ENCODE measurements at regions not wholly inside any gene's neighbourhood (a gene's known extent, or its start where the extent isn't known, plus 50 kb on each side); places are given as distances from the start of the nearest gene placed in this dataset.

- no peak for DNase-seq (ENCODE audit: low spot score)
These were observed 646.1 kb upstream of the SEMA6A start for GRCh38 chr5:117220730-117221129.

DNA sequence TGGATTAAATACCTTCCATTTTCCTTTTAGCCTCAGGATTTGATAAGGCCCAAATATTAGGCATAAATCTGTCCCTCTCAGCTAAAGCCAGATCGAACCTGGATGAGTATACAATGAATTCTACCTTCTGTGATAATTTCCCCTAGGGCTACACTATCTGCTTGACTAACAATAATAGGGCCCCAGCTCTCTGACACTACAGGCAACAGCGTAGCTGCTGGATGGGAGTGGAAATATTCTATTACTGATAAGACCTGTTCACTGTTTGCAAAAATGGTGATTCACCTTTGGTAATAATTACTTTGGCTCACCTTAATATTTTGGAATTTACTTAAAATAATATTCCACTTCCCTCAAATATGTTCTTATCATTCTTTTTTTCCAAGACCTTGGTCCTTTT, 644.2 kb upstream of the SEMA6A start:
- no peak for DNase-seq (ENCODE audit: low spot score)

GRCh38 chr5:117212866-117213265, 638.2 kb upstream of the SEMA6A start:
- no peak for DNase-seq (ENCODE audit: low spot score)

DNA sequence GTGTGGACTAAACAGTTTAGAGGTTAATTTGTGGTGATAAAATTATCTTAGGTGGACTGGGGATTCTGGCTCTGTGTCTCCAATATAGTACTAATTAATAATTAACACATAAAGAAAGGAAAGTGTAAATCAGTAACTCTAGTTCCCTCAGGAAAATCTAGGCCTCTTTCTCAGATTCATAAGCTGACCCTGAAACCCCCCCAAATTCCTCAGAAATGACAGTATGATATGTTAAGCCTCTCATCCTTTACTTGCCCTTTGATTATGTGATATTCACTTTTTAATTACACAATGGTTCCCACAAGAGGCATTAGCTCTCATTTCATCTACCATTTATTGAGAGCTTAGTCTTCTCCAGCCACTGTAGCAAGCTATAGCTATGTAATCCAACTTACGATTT, 636.2 kb upstream of the SEMA6A start:
- no peak for DNase-seq (ENCODE audit: low spot score)

DNA sequence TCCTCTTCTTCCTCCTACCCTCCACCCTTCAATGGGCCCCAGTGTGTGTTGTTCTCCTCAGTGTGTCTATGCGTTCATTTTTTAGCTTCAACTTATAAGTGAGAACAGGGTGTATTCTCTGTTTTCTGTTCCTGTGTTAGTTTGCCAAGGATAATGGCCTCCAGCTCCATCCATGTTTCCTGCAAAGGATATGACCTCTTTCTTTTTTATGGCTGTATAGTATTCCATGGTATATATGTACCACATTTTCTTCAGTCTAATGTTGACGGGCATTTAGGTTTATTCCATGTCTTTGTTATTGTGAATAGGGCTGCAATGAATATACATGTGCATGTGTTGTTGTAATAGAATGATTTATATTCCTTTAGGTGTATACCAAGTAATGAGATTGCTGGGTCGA, 634.9 kb upstream of the SEMA6A start:
- DNase-seq (ENCODE audit: low spot score), result no peak

DNA sequence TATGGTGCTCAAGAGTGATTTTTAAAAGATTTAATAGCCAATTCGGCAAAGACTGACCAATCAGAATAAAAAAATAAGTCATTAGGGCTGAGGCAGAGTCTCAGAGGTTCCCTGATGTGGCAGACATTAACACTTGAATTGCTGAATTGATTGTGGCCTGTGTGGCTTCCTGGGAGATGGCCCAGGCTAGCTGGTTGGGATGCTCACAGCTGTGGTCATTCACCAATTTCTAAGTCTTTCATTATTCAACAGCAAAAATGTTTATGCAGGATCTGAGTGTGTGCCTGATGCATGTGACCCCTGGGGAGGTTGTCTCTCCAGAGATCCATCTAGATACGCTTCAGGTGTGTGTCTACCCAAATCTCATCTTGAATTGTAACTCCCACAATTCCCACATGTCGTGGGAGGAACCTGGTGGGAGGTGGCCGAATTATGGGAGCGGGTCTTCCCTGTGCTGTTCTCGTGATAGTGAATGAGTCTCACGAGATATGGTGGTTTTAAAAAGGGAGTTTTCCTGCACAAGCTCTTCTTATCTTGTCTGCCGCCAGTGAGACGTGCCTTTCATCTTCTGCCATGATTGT, 632.6 kb upstream of the SEMA6A start:
- no peak for DNase-seq (ENCODE audit: low spot score)

GRCh38 chr5:117205894-117206293, 631.3 kb upstream of the SEMA6A start:
- no peak for DNase-seq (ENCODE audit: low spot score)

- DNase-seq (ENCODE audit: low spot score), result peak; percentile 95
These were observed 630.6 kb upstream of the SEMA6A start for GRCh38 chr5:117204926-117205869.

DNA sequence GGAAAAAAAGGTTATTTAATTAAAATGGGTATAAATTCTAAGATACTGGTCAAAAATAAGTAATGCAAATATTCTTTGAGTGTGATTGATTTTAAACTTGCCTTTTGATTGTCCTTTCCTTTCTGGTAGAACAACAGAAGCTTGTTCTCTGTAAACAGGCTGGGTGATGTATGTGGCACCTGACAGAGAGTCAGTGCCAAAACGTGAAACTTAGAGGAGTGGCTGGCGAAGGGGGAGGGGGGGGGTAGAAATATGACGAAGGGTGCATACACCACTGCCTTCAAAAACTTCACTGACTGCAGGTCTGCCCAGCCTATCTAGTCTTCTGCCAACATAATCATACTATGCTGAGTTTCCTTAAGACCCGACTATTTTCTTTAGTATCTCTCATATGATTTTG, 629.8 kb upstream of the SEMA6A start:
- DNase-seq (ENCODE audit: low spot score), result peak; percentile 7

- DNase-seq (ENCODE audit: low spot score), result no peak
These were observed 629.0 kb upstream of the SEMA6A start for GRCh38 chr5:117203584-117203983.

DNA sequence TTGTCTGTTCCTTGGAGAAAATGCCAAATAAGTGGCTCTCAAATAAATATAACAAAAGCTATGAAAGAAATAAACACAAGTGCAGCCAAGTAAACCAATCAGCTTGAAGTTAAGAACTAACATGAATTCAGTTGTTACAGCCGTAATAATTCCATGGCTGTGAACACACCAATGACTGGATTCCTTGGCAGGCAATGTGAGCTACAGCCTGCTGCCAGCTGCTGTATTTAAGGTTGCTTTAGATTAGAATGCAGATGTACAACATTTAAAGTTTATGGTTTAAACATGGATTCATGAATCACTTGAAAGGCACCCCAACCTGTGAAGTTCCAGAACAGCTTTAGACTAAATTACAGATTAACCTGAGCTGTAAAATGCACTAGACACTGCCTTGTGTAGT, 626.4 kb upstream of the SEMA6A start:
- DNase-seq (ENCODE audit: low spot score), result no peak

GRCh38 chr5:117195076-117195475, 620.5 kb upstream of the SEMA6A start:
- DNase-seq (ENCODE audit: low spot score), result no peak

DNA sequence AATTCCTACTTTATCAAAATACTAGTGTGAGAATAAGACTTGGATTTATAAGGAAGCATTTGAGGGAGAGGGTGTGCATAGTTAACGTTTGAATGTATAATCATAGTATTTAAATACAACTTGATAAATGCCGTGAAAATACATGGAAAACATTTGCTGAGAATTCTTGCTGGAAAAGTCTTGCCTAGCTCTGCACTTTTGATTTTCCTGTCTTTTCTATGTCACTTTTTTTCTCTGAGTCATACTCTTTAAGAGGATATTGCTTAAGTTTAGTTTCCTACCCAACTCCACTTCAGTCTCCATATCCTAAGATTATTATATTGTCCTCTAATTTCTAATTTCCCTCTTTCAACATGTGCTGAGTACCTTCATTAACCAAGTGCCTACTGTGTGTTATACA, 616.6 kb upstream of the SEMA6A start:
- DNase-seq (ENCODE audit: low spot score), result no peak

GRCh38 chr5:117189784-117190183, 615.2 kb upstream of the SEMA6A start:
- DNase-seq (ENCODE audit: low spot score), result no peak

DNA sequence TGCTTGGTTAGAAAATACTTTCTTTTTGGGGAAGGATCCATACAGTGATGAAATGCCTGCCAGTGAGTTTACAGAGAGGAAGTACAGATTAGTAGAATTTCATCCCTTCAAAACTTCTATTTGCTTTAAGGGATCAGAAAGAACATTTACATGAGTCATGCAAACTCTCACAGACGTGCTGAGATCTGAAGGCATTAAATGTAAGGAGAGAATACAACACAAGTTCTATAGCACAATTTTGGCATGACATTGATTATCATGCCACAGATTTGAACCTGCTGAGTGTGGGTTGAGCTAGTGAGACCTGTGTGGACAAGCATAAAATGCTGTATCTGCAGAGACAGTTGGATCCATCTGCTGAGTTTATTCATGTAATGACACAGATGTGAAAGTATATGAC, 613.6 kb upstream of the SEMA6A start:
- DNase-seq (ENCODE audit: low spot score), result no peak

GRCh38 chr5:117186751-117187150, 612.1 kb upstream of the SEMA6A start:
- no peak for DNase-seq (ENCODE audit: low spot score)

GRCh38 chr5:117183326-117183725, 608.7 kb upstream of the SEMA6A start:
- DNase-seq (ENCODE audit: low spot score), result no peak

- no peak for DNase-seq (ENCODE audit: low spot score)
These were observed 607.5 kb upstream of the SEMA6A start for GRCh38 chr5:117182104-117182503.

DNA sequence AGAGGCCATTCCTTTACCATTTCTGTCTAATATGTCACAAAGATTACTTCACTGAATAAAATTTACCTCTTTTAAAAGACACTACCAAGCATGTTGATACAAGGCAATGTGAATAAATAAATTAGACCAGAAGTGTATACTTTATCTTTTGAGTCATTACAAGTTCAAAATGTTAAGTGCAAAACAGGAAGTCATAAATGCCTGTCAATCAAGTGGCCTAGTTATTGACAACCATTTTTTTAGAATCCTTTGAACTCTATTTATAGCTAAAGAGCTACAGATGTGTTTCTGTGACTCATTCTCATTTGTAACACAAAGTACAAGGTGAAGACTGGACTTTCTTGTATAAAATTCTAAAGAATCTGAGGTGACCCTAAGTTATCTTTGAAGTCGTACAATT, 602.7 kb upstream of the SEMA6A start:
- no peak for DNase-seq (ENCODE audit: low spot score)

- no peak for DNase-seq (ENCODE audit: low spot score)
These were observed 590.4 kb upstream of the SEMA6A start for GRCh38 chr5:117165068-117165467.

DNA sequence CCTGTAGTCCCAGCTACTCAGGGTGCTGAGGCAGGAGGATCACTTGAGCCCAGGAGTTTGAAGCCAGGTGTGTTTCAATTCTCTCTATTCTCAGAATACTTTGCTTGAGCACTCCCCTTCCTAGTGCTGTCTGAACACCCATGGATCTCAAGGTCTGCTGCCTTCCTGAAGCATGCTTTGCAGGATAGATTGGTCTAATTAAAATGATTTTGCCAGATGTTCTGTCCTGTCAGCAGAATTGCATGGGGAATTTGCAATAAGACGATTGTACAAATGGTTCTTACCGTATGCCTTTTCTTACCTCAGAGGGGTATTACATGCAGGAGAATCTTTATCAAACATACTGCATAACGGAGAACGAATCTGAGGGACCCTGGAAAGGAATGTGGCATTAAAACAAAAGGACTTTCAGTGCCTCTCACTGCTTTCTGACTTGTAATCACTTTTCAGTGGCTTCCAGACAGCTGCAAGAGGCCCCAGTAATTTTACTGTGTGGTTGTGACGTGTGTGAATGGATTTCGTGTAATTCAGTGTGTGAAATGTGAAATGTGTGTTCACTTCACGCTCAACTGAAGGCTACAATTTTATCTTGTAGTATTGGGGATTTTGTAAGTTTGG, 587.2 kb upstream of the SEMA6A start:
- DNase-seq (ENCODE audit: low spot score), result no peak

DNA sequence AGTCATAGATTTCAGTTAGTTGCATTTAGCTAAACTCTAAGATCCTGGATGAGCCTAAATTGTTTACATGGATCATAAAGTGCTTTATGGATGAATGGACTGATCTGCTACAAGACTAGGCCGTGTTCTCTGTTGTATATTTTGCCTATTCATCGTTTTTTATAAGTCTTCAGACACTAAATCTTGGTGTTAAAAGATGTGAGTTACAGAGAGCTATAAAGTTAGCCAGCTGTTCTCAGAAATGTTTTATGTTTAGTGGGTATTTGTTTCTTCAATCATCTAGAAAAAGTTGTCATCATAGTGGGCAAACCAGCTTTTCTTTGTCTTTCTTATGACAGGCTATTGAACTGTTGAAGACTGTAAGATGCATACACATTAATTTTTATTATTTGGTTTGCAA, 585.8 kb upstream of the SEMA6A start:
- DNase-seq (ENCODE audit: low spot score), result no peak

- no peak for DNase-seq (ENCODE audit: low spot score)
These were observed 574.7 kb upstream of the SEMA6A start for GRCh38 chr5:117149312-117149711.
